GM12891 (cell line): ENCODE measurements at regions not wholly inside any gene's neighbourhood (a gene's known extent, or its start where the extent isn't known, plus 50 kb on each side); places are given as distances from the start of the nearest gene placed in this dataset.

ENCODE experiments used
- DNase-seq: peaks from one replicate; pipeline ENCODE4 v3.0.0; 2011; ENCODE audit warnings: low spot score; ENCODE audit not compliant: insufficient read length
- FAIRE-seq: peaks from 2 replicates; lab custom pipeline; 2011; peaks lifted over from hg19 to GRCh38; lab: Jason Lieb, UNC
- PAX5 ChIP-seq: IDR thresholded peaks from 2 replicates; pipeline ENCODE4 v1.6.1; 2011; ENCODE audit warnings: low read length, moderate library complexity, mild to moderate bottlenecking; ENCODE audit not compliant: insufficient read depth, severe bottlenecking
- POLR2A ChIP-seq: IDR thresholded peaks from 2 replicates; pipeline ENCODE4 v1.6.1; 2011; ENCODE audit warnings: low read depth, low read length, control low read depth
- POLR2AphosphoS5 ChIP-seq: IDR thresholded peaks from 2 replicates; pipeline ENCODE4 v1.6.1; 2011; ENCODE audit warnings: low read depth, low read length, control low read depth
- POU2F2 ChIP-seq: IDR thresholded peaks from 2 replicates; pipeline ENCODE4 v1.6.1; 2011; ENCODE audit warnings: low read depth, mild to moderate bottlenecking, control low read depth, low read length, moderate library complexity
- SPI1 ChIP-seq: IDR thresholded peaks from 2 replicates; pipeline ENCODE4 v1.6.1; 2011; ENCODE audit warnings: low read depth, low read length, control low read depth
- TAF1 ChIP-seq: IDR thresholded peaks from 2 replicates; pipeline ENCODE4 v1.6.1; 2011; ENCODE audit warnings: low read depth, low read length, control low read depth

GRCh38 chr6:85273046-85273445 is 176.8 kb upstream of the NT5E start:
- DNase-seq (no peak), FAIRE-seq (no peak)
- TF ChIP-seq PAX5 (no peak), POU2F2 (no peak), SPI1 (no peak), TAF1 (no peak)

DNA sequence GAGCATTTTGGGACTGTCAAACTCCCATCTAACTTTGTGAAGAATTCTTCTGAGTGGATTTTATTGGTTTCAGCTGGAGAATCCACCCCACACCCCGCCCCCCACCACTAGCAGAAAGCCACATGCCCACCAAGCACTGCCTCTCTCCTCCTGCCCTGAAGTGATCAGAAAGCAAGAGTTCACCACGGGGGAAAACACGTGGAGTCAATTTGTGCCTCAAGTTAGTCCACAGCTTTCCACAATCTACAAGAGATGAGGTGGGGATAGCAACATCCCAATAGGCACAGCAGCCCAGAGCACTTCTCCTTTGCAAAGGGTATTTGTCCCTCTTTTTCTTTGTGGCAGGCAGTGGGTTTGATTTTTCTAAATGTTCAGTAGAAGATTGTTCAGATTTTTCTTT is 177.3 kb upstream of the NT5E start:
- TF ChIP-seq SPI1 (no peak), PAX5 (no peak), POU2F2 (no peak), POLR2A (no peak), TAF1 (no peak), POLR2AphosphoS5 (no peak)
- FAIRE-seq (no peak), DNase-seq (no peak)

GRCh38 chr6:85262621-85263020 is 187.3 kb upstream of the NT5E start:
- DNase-seq (no peak), FAIRE-seq (no peak)
- TF ChIP-seq SPI1 (no peak), TAF1 (no peak), POLR2AphosphoS5 (no peak), POLR2A (no peak), PAX5 (no peak), POU2F2 (no peak)

- TF ChIP-seq POLR2AphosphoS5 (no peak), PAX5 (no peak), TAF1 (no peak), POLR2A (no peak), SPI1 (no peak), POU2F2 (no peak)
- no peak for DNase-seq
- FAIRE-seq, result no peak
These were observed 188.6 kb upstream of the NT5E start for GRCh38 chr6:85261271-85261670.

- no peak for TF ChIP-seq TAF1
- TF ChIP-seq POLR2A, result no peak
- no peak for TF ChIP-seq POU2F2
- no peak for TF ChIP-seq POLR2AphosphoS5
- TF ChIP-seq PAX5, result no peak
- TF ChIP-seq SPI1, result no peak
- DNase-seq (no peak), FAIRE-seq (no peak)
These were observed 194.2 kb upstream of the NT5E start for GRCh38 chr6:85255661-85256060.

- TF ChIP-seq POU2F2, result no peak
- no peak for TF ChIP-seq POLR2AphosphoS5
- TF ChIP-seq TAF1, result no peak
- DNase-seq (no peak), FAIRE-seq (no peak)
These were observed 197.3 kb upstream of the NT5E start for GRCh38 chr6:85252552-85252951.

GRCh38 chr6:85252085-85252484 is 197.8 kb upstream of the NT5E start:
- DNase-seq, result no peak
- no peak for FAIRE-seq
- TF ChIP-seq SPI1, result no peak
- TF ChIP-seq TAF1, result no peak
- no peak for TF ChIP-seq POLR2A
- no peak for TF ChIP-seq PAX5
- TF ChIP-seq POU2F2, result no peak
- TF ChIP-seq POLR2AphosphoS5, result no peak

DNA sequence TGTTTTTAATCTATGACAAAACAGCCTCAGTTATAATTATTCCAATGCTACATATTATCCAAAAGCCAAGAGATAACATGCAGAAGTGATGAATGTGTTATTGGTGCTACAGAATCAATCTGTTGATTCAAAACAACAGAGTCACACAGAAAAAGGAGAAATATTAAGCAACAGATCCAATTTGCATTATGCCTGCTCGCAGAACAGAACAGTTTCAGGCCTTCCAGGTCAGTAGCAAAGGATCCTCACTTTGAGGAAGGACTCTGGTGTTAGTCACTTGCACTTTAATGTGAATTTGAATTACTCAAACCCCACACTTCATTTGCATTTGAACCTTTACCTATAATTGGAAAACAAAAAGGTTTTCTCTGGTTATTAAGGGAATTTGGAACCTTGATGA is 198.6 kb upstream of the NT5E start:
- no peak for TF ChIP-seq PAX5
- TF ChIP-seq POLR2A, result no peak
- TF ChIP-seq POLR2AphosphoS5, result no peak
- no peak for TF ChIP-seq SPI1
- no peak for TF ChIP-seq TAF1
- TF ChIP-seq POU2F2, result no peak
- no peak for FAIRE-seq
- no peak for DNase-seq

- DNase-seq (no peak), FAIRE-seq (no peak)
- TF ChIP-seq POLR2A (no peak), TAF1 (no peak), SPI1 (no peak), PAX5 (no peak), POU2F2 (no peak), POLR2AphosphoS5 (no peak)
These were observed 199.2 kb upstream of the NT5E start for GRCh38 chr6:85250586-85251220.

GRCh38 chr6:85245004-85245403 is 204.9 kb upstream of the NT5E start:
- DNase-seq, result no peak
- FAIRE-seq, result no peak
- TF ChIP-seq TAF1, result no peak
- TF ChIP-seq POLR2A, result no peak
- no peak for TF ChIP-seq SPI1
- no peak for TF ChIP-seq POLR2AphosphoS5
- no peak for TF ChIP-seq POU2F2
- no peak for TF ChIP-seq PAX5
